ENCODE measurements at regions not wholly inside any gene's neighbourhood (a gene's known extent, or its start where the extent isn't known, plus 50 kb on each side); places are given as distances from the start of the nearest gene placed in this dataset.

- TF ChIP-seq CEBPB (IDR thresholded peaks at IDR 0.05; ENCODE audit: borderline replicate concordance, low read depth, low read length), result no peak
- no peak for TF ChIP-seq ZSCAN30 (CRISPR knock-in tag; IDR thresholded peaks at IDR 0.05)
- no peak for TF ChIP-seq MIER3 (CRISPR knock-in tag; IDR thresholded peaks at IDR 0.05; ENCODE audit: borderline replicate concordance)
- TF ChIP-seq CTCF (CRISPR knock-in tag; IDR thresholded peaks at IDR 0.05), result no peak
- TF ChIP-seq HCFC1 (IDR thresholded peaks at IDR 0.05; ENCODE audit: low read depth, low read length), result no peak
- TF ChIP-seq ZNF124 (CRISPR knock-in tag; IDR thresholded peaks at IDR 0.05), result no peak
- no peak for TF ChIP-seq TEAD2 (CRISPR knock-in tag; IDR thresholded peaks at IDR 0.05)
- no peak for TF ChIP-seq ZNF879 (CRISPR knock-in tag; IDR thresholded peaks at IDR 0.05)
- no peak for TF ChIP-seq ZNF576 (CRISPR knock-in tag; IDR thresholded peaks at IDR 0.05)
These were observed 101.0 kb downstream of the LITAF start for GRCh38 chr16:11485676-11486075.

All from HepG2 (cell line).